NCI-H1436 (cell line): ENCODE measurements at regions not wholly inside any gene's neighbourhood (a gene's known extent, or its start where the extent isn't known, plus 50 kb on each side); places are given as distances from the start of the nearest gene placed in this dataset.
"Not testable (repeated sequence)": the region's sequence is repeated elsewhere in the genome, so short reads cannot be mapped to it uniquely, and the experiment has no call there.

ENCODE experiments used
- DNase-seq: peaks from one replicate; lab custom pipeline; 2025; lab: John Stamatoyannopoulos, UW

DNA sequence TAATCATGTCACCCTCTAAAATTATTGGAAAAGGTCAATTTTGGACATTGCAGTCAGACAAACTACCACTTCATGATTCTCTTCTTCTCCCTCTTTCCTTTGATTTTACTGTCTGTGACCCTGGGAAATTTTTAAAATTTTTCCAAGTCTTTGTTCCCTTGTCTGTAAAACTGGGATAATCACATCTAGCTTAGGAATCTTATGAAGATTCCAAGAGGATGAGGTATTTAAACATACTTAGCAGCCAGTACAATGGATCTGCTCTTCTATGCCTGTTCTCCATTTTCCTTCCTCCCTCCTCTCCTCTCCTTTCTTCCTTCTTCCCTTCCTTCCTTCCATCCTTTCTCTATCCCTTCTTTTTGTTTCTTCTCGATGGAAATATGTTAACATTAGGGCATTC is 651.6 kb upstream of the MARCKS start:
- DNase-seq: no peak

DNA sequence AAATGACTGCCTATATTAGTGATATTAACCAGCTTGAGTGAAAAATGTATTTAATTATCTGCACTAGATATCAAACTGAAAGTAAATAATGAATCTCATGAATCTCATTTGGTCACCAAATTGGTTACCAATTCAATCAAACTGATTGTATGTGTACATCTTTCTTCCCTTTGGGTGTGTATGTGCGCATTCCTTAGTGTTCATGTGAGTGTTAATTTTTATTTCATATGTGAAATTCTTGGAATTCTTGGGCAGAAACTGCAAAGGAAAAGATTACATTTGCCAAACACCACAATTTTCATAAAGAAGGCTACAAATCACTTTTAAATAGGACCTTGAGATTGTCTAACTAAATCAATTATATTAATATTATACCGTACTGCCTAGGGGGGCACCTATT is 648.4 kb upstream of the MARCKS start:
- DNase-seq: no peak

DNA sequence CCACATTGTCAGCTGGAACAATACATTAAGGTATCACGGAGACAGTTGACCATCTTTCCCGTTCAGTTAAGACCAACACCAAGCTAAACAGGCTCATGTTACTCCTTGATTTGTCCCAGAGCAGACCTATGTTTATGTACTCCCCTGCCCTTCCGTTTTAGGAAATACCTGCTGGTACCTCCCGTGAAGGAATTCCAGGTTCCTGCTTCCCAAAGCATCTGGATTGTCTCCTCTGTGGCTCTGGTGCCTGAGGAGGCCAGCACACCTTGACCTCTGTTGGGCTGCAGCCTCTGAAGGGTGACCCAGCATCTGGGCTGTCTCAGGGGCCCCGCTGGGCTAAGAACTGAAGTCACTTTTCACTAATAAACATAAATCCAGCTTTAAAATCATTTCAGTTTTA is 647.8 kb upstream of the MARCKS start:
- DNase-seq: no peak

DNA sequence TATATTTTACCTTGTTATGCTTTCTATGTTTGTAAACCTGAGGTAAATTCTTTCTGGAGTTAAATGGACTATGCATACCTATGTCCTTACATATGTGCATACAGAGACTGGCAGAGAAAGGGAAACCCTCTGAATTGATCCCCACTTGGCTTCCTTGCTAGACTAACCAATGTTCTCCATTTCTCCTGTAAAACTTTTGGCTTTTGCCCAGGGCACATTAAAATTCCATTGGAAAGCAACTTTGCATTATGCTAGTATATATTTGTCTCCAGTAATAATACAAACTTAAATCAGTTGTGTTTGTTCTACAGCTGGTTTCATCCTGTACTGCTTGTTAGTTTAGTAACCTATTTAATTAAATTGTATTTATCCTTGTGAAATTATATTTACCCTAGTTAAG is 646.0 kb upstream of the MARCKS start:
- DNase-seq: no peak

DNA sequence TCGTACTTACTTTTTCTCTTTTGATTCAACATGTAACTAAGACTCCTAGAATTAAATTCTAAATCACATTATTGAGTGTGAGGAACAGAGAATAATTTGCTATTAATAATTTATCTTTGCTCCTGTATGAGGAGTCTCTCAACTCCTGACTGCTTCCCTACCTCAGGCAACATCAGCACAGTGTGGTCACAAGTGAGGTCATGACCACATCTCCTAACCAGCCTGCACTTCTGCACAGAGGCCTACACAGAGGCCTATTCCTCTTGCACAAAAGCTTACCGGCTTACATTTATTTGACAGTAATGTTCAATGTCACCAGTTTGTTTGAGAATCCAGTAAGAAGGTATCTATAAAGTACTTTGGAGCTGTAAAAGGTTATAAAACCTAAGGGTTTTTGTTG is 637.4 kb upstream of the MARCKS start:
- DNase-seq: no peak

DNA sequence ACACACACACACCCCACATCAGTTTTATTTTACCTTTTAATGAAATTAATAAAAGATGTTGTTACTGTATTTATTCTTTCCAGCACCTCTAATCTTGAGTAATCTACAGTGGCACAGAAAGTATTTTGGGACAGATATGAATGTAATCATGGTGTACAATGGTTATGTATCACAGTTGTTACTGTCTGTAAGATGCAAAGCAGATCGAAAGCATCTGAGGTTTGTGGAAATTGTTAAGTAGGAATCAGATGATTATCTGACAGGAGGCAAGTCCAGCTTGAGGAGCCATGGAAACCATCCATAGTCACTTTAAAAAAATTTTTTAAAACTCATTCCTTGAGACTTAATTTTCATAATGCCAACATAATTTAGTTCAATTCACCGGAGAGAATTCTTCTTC is 636.3 kb upstream of the MARCKS start:
- DNase-seq: no peak

DNA sequence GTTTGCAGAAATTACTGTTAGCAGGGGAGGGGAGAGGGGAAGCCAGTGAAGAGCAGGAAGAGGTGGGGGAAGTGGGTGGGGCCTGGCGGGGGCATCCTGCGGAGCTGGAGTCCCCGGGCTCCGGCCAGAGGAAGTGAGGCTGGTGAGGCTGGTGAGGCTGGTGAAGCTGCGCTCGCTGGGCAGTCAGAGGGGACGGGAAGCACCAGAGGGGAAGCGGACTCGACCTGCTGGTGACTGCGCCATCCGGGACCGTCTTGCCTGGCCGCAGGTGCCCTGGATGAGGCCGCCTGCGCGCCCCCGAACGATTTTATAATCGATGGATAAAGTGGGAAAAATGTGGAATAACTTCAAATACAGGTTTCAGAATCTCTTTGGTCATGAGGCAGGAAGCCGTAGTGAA is 635.3 kb upstream of the MARCKS start:
- DNase-seq: no peak

DNA sequence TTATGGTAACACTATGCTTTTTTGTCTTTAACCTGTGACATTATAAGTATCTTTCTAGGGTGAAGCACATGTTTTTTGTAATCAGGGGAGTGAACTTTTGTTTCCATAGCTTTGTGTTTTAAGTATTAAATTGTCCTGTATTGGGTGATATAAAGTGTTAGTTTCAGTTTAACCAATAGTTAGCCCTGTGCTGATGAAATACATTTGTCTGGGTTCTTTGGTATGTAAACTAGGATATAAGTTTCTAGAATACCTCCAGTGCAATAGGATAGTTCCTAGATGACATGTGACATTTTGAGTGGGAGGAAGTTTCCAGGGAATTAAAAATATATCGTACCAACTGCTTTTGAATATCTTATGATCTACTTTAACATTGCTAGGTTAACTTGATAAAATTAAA is 611.0 kb upstream of the MARCKS start:
- DNase-seq: no peak

DNA sequence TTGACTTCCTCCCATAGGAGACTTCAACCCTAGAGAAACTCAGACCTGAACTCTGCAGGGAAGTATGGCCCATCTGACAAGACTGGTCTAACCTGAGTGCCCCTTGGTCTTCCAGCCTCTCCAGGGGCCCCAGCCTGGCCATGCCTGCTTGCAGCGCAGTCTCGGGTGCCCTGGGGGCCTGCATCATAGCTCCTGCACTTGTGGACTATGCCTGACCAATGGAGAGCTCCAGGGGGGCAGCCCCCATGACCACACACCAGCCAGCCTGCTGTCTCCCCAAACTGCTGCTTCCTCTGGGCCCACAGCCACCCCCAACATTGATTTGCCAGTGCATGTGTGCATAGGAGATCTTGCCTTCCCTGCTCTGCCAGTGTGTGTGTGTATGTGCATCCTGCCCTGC is 608.6 kb upstream of the MARCKS start:
- DNase-seq: no peak

DNA sequence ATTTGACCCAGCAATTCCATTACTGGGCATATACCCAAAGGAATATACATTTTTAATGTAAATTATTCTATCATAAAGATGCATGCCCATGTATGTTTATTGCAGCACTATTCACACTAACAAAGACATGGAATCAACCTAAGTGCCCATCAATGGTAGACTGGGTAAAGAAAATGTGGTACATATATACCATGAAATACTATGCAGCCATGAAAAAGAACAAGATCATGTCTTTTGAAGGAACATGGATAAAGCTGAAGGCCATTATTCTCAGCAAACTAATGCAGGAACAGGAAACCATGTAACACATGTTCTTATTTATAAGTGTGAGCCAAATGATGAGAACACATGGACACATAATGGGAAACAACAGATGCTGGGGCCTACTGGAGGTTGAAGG is 603.0 kb upstream of the MARCKS start:
- DNase-seq: not testable (repeated sequence)

DNA sequence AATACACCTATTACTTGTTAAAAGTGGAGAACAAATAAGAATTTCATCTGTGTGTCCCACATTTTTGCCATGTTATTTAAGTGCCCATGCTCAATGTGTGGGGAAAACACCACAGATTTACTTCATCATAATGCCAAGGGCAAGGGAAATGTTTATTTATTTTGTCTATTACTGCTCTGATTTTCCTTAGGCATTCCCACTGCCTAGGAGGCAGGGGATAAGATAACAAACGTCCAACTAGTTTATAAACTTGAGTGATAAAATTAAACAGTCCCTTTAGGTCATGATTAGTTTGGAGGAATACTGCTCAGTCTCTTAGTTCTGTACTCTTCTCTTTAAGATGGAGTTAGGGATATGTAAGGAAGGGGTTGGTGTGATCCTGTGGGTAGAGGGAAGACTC is 598.4 kb upstream of the MARCKS start:
- no peak for DNase-seq

DNA sequence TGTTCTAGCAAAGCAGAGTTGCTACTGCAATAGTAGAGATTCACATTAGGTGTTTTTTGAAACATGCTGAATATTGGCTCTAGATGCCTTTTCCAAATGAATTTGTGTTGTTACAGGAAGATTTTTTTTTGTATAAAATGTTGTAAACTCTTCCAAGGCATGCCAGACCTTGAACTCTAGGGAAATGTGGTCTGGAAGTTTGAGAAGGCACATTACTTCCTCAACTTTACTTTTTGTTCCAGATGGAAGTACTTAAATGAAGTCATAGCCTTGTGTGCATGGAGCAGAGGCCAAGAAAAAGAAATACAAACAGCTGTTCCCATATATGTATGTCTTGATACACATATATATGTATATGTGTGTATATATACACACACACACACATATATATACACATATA is 585.7 kb upstream of the MARCKS start:
- DNase-seq: no peak

DNA sequence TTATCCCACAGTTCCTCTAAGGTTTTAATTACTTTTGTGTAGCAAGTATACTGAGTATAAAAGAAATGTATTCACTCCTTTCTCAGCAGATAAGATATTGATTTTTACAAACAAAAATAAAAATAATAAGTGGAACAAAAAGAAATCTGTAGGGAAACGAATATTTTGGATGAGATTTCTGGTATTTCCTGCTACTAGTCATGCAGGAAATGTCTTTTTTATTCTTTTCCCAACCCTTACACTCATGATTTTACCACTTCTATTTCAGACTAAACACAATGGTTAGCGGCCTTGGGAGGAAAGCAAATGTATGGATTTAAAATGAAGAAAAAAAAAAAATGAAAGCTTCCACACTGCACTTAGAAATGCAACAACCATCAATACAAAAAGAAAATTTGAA is 580.5 kb upstream of the MARCKS start:
- no peak for DNase-seq

DNA sequence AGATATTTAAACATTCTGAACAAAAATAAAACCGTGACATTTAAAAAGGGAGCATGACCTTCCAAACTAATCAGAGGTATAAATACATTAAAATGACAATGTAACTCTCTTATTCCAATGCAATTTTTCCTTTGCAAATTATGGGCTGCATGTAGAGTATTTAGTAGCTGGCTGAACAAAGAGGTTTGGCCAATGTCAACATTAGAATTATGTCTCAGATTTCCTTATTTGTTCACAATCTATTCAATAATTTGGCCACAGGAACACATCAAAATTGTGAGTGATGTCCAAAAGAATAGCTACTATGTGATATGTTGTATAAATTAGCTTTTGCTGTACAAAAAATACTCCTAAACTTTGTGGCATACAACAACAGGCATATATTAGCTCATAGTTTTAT is 580.0 kb upstream of the MARCKS start:
- DNase-seq: no peak

DNA sequence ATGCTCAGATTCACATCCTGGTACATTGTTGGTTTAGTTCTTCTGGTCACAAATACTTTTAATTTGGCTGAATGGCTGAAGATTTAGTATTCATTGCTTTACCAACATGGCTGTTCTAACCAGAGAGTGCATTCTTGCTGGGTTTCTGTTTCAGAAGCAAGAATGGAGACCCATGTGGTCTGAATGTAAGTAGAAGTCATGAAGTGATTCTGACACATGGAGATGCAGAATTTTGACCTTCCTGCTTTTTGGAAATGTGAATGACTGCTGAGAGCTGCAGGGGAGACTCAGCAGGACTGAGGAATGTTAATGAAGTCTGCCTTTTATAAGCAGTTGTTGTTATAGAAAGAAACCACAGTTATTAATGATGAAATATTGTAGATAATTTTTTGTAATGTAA is 576.1 kb upstream of the MARCKS start:
- no peak for DNase-seq

DNA sequence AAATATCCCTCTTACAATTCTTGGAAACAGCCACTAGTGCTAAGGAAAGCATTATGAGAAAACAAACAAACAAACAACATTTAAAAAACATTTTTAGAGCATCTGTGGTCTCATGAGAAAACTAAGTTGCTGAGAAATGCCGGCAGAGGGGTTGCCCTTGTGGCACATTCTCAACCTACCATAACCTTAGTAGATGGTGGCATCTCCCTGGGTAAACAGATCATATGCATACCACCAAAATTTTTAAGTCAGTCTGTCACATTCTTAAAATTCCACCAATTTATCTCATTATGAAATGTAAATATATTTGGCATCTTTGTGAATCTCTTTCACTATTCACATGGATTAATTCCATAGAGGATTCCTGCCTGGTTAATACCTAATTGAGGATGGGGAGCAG is 575.7 kb upstream of the MARCKS start:
- DNase-seq: no peak

DNA sequence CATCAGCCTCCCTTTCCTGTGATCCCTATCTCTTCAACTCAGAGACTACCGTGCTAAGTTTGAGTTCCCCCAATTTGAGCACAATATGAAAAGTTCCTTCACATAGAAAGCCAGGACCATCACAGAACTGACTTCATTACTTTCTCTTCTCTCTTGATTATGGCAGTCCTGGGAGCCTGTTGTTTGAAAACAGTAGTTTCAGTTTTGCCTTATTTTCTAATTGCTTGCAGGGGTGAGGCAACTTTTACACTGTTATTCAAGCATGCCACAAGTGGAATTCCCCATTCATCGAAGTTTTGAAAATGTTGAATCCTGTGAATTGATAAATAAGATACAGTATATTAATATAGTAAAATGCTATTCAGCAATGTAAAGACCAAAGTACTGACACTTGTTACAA is 569.7 kb upstream of the MARCKS start:
- DNase-seq: no peak

DNA sequence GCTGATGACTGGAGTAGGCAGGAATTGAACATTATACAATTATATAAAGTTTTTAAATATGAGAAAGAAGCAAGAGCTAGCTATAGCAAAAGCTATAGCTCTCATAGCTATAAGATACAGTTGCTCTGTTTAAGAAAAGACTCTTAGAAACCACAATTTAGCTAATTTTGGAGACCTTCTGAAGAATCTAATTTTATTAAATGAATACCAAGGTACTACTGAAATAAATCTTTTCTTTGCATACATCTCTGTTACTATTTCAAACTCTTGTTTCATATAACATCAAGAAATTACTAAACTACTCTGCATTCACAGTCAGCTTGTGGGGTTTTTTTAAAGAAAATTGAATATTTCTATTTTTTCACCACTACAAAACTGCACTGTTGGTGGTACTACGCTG is 568.7 kb upstream of the MARCKS start:
- no peak for DNase-seq

DNA sequence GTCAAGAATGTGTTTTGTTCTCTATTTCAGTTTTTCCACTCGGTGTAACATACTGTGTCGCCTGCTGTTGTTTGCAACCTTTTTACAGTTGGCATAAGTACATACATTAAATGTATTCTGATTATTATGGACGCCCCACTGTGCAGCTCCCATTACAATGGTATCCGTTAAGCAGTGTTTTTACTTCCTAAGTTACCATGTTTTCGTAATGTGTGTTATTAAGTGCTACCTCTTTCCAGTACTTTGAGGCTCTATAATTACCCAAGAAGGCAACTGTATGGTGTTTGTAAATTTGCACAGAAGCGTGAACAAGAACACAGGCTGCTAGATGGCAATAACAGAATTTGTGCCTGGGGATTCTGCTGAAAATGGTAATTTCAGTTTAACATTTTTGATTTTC is 568.0 kb upstream of the MARCKS start:
- DNase-seq: peak; percentile 26

DNA sequence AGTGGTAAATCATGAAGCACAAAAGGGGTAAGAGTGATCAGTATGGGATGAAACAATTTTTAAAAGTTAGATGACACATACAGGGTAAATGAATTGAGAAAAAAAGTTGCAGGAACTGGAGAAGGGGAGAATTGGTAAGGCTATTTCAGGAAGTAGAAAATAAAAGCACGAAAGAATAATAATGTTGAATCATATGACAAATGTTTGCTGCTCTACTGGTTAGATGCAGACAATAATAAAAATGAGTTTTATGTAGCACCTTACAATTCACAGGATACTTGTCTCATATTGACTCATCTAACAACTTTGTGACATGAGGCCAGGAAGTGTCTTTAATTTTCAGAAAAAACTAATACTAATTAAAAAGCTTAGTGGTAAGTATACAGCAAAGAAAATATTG is 566.5 kb upstream of the MARCKS start:
- DNase-seq: no peak

DNA sequence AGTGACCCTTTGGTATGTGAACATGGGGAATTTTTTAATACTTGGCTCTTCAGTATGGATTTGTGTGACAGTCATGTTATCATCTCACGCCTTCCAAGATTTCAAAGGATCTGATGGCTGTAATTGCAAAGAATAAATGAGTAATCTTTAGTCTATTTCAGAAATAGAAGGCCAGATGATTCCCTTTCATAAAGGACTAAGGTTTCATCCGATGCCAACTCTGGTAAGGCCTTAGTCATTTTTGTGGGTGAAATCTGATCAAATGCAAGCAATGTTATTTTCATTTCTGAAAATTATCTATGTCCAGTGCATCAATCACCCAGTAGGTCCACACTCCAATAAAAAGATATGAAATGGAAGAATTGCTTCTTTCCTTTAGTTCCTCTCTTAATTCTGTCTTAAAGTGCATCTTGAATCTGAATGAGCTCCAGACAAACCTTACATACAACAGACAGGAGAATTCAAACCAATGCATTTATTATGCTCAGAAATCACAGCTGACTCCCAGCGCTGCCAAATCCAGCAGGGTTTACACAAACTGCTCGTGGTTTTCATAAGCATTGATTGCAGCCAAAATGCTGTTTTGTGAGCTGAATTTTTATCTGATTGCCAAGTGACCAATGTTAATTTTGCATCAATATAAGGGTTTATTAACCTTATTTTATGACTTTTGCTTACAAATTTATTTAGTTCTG is 565.2 kb upstream of the MARCKS start:
- DNase-seq: no peak

DNA sequence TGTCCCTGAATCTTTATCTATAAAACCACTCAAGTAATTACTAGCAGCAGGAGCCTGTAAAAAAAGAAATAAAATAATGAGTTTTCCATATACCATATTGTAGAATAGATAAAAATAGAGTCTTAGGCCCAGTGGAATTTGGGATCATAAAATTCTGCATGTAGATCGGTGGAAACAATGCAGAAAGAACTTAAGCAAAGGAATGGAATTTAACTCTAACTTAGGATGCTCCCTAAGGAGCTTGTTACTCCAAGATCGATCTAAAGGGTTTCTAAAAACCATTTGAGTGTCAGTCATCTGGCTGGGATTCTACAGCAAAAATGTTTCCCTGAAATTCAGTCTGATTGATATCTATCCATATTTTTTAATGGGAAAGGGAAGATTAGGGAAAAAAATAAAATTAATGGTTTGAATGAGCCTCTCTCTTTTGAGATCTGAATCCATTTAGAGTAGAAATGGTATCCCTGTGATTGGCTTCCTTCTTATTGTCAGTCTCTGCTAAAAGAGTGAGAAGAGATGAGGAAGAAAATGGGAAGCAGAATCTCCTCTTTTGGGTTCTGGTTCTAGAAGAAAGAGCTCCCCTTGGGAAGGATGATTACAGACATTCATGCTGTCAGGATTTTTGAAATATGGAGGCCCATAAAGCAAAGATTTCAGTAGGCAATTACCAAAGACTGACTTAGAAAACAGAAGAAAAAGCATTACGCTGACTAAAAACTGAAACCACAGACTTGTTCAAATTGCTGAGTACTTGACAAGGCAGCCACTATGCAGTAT is 564.3 kb upstream of the MARCKS start:
- no peak for DNase-seq

DNA sequence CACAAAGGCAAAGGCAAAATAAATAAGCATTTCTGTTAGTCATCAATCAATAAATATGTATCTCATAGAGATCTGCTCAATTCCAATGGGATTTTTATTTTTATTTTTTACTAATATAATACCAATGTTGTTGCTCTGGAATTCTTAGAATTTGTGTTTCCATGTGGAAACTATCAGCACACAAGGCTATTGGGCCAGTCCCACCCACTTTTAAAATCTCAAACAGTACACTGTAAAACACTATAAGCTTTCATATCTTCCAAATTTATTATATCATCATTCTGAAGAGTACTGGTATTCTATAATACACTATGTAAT is 563.8 kb upstream of the MARCKS start:
- no peak for DNase-seq

DNA sequence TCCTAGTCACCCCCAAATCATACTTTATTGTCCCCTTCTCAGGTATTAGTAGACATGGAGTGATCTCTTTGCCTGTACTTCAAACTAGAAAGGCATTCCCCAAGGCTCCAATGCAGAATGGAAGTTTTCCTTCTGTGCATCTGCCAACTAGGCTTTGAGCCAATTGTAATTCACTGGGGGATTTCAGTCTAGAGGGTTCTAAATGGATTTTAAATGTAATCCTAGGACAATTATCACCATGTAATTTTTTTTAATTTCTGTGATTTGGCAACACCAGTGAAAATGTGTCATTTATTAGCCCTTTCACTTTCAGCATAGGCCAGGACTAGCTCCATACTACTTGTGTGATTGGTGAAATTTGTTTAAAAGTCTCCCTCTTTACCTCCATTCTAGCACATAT is 557.6 kb upstream of the MARCKS start:
- DNase-seq: peak; percentile 51
